Gastrocnemius medialis (tissue), 4 donors: ENCODE measurements at regions not wholly inside any gene's neighbourhood (a gene's known extent, or its start where the extent isn't known, plus 50 kb on each side); places are given as distances from the start of the nearest gene placed in this dataset.

Experiments used
- ATAC-seq, 2 donors: fragments of 150-250 bp; one replicate each; pipeline ENCODE4 v1.9.1; 2016
- DNase-seq, 2 donors: peaks; one replicate each; pipeline ENCODE4 v3.0.0-alpha.2; 2019
- H3K27ac ChIP-seq, 4 donors: fragments of 200-600 bp; sonication (generic); 1 replicate in 1 of 4; 2 replicates in 3 of 4; pipeline ENCODE4 v1.5.1; 2016 to 2018; ENCODE audit warnings: mild to moderate bottlenecking in 2 of 4, moderate library complexity in 1 of 4
- H3K27me3 ChIP-seq, 3 donors: fragments of 200-600 bp; sonication (generic) in 2 of 3; 1 replicate in 1 of 3; 2 replicates in 2 of 3; pipeline versions ENCODE4 v1.5.1 to v1.6.0; 2016 to 2019; ENCODE audit warnings: mild to moderate bottlenecking in 1 of 3, moderate library complexity in 1 of 3
- H3K36me3 ChIP-seq, 2 donors: fragments of 200-600 bp; sonication (generic) in 1 of 2; one replicate each; pipeline ENCODE4 v1.5.1; 2017 to 2018
- H3K4me1 ChIP-seq, 2 donors: fragments of 200-600 bp; sonication (generic) in 1 of 2; one replicate each; pipeline ENCODE4 v1.5.1; 2016 to 2017; ENCODE audit warnings: mild to moderate bottlenecking in 2 of 2
- H3K4me3 ChIP-seq, 4 donors: fragments of 200-600 bp; sonication (generic) in 3 of 4; 1 replicate in 1 of 4; 2 replicates in 3 of 4; pipeline ENCODE4 v1.5.1; 2016 to 2019; ENCODE audit warnings: mild to moderate bottlenecking in 2 of 4
- H3K9me3 ChIP-seq, 3 donors: fragments of 200-600 bp; sonication (generic) in 2 of 3; 1 replicate in 1 of 3; 2 replicates in 2 of 3; pipeline ENCODE4 v1.5.1; 2016 to 2019
- CTCF ChIP-seq, 5 experiments: fragments of 450-650 bp in 3 of 5; fragments of 200-600 bp in 2 of 5; sonication (generic) in 2 of 5; IDR thresholded peaks in 4 of 5; conservative IDR thresholded peaks in 1 of 5; 1 replicate in 4 of 5; 2 replicates in 1 of 5; pipeline ENCODE4 v1.5.1; 2016 to 2019; ENCODE audit warnings: antibody characterized with exemption in 5 of 5, mild to moderate bottlenecking in 3 of 5, moderate library complexity in 3 of 5
- POLR2A ChIP-seq, 2 donors: fragments of 450-650 bp; IDR thresholded peaks; one replicate each; pipeline ENCODE4 v1.6.1; 2017; ENCODE audit warnings: antibody characterized with exemption in 2 of 2, mild to moderate bottlenecking in 2 of 2, moderate library complexity in 2 of 2
- in situ Hi-C, 4 donors: fragments of 200-750 bp; cut with MboI; loops; one replicate each; pipeline versions ENCODE4 v1.15.0 to v1.8.0; 2017; ENCODE audit warnings: low sequenced_read_pairs in 4 of 4
- intact Hi-C: fragments of 100-400 bp; cut with DNase I; formaldehyde crosslinking; loops from one replicate; pipeline ENCODE4 v1.15.1; 2023; ENCODE audit warnings: low total_unique reads

- Histone ChIP-seq H3K9me3 (no peaks in the 10 kb centered on the region), H3K27ac (no peak overlapping the region), H3K4me3 (no peak overlapping the region), H3K27me3 (no peaks in the 10 kb centered on the region), H3K36me3 (no peaks in the 10 kb centered on the region), H3K4me1 (no peaks in the 10 kb centered on the region)
- TF ChIP-seq POLR2A (IDR thresholded peaks at IDR 0.05) (no peak), CTCF (IDR thresholded peaks at IDR 0.05 in 4 of 5, conservative IDR thresholded peaks at IDR 0.05 in 1 of 5) (no peak)
- ATAC-seq = no peak
- no peak for DNase-seq
- in situ Hi-C loops (no loop called here), intact Hi-C loops (no loop called here)
Measured at GRCh38 chr2:41170589-41170988, 718.7 kb upstream of the SLC8A1 start.

GRCh38 chr2:41180387-41180786, 728.5 kb upstream of the SLC8A1 start:
- DNase-seq (no peak), ATAC-seq (no peak)
- Histone ChIP-seq H3K36me3 (no peaks in the 10 kb centered on the region), H3K4me1 (no peaks in the 10 kb centered on the region), H3K27me3 (no peaks in the 10 kb centered on the region), H3K27ac (no peak overlapping the region), H3K9me3 (no peaks in the 10 kb centered on the region), H3K4me3 (no peak overlapping the region)
- in situ Hi-C loops = loop anchor here in 1 of 4 donors (25.0 kb wide), 1 partner anchor 868 kb away; no protein-coding TSS in a partner anchor
- intact Hi-C loops = no loop called here
- TF ChIP-seq POLR2A (IDR thresholded peaks at IDR 0.05) (no peak), CTCF (IDR thresholded peaks at IDR 0.05 in 4 of 5, conservative IDR thresholded peaks at IDR 0.05 in 1 of 5) (no peak)

DNA sequence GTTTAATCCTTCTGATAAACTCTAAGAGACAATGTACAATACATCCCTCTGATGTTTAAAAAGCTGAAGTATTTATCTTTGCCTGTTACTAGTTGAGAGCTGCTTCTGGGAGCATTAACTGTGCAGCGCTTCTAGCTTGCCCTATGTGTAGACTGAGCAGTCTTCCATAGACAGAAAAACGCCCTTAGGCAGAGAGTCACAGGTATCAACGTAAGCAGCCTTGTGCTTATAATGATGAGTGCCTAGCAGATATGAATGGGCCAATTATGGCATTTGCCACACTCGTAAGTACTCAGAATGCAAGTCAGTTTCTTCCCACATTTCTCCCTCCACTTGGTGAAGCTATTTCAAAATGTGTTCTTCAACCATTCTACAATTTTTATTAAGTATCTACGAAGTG, 731.1 kb upstream of the SLC8A1 start:
- DNase-seq (no peak), ATAC-seq (no peak)
- Histone ChIP-seq H3K4me1 (no peaks in the 10 kb centered on the region), H3K27ac (no peak overlapping the region), H3K9me3 (no peaks in the 10 kb centered on the region), H3K27me3 (no peaks in the 10 kb centered on the region), H3K36me3 (no peaks in the 10 kb centered on the region), H3K4me3 (no peak overlapping the region)
- intact Hi-C loops (no loop called here), in situ Hi-C loops (loop anchor here in 1 of 4 donors (25.0 kb wide), 1 partner anchor 871 kb away; no protein-coding TSS in a partner anchor)
- no peak for TF ChIP-seq CTCF (IDR thresholded peaks at IDR 0.05 in 4 of 5, conservative IDR thresholded peaks at IDR 0.05 in 1 of 5)
- TF ChIP-seq POLR2A (IDR thresholded peaks at IDR 0.05) = no peak

- no peaks in the 10 kb centered on the region for H3K27me3 ChIP-seq
- no peak for TF ChIP-seq POLR2A (IDR thresholded peaks at IDR 0.05)
- ATAC-seq (no peak), DNase-seq (no peak)
- intact Hi-C loops (no loop called here), in situ Hi-C loops (loop anchor here in 1 of 4 donors (25.0 kb wide), 1 partner anchor 875 kb away; no protein-coding TSS in a partner anchor)
- H3K27ac ChIP-seq = no peak overlapping the region
- H3K4me1 ChIP-seq = no peaks in the 10 kb centered on the region
- H3K4me3 ChIP-seq = no peak overlapping the region
- no peaks in the 10 kb centered on the region for H3K36me3 ChIP-seq
- H3K9me3 ChIP-seq = no peaks in the 10 kb centered on the region
Measured at GRCh38 chr2:41187376-41188122, 735.7 kb upstream of the SLC8A1 start.

DNA sequence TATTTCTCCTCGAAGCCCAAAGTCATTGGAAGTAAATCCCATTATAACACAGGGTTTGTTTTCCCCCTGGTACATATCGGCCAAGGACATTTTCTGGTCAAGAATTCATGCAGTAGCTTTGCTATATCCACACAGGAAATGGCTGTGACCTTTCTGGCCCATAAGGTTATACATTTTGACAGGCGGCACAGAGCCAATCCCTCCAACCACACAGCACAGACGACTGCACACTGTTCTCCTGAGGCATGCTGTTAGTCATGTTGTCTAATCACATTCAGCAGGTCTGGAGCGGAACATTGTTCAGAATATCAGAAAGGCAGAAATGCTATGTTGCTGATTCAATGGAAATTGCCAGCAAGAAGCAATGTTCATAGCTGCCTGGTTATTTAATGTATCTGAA, 742.3 kb upstream of the SLC8A1 start:
- Histone ChIP-seq H3K4me1 (no peaks in the 10 kb centered on the region), H3K9me3 (no peaks in the 10 kb centered on the region), H3K36me3 (no peaks in the 10 kb centered on the region), H3K4me3 (no peak overlapping the region), H3K27me3 (no peaks in the 10 kb centered on the region), H3K27ac (no peak overlapping the region)
- DNase-seq (no peak), ATAC-seq (no peak)
- in situ Hi-C loops (loop anchor here in 1 of 4 donors (25.0 kb wide), 1 partner anchor 882 kb away; no protein-coding TSS in a partner anchor), intact Hi-C loops (no loop called here)
- no peak for TF ChIP-seq POLR2A (IDR thresholded peaks at IDR 0.05)
- TF ChIP-seq CTCF (IDR thresholded peaks at IDR 0.05 in 4 of 5, conservative IDR thresholded peaks at IDR 0.05 in 1 of 5) = no peak
